ENCODE measurements at regions not wholly inside any gene's neighbourhood (a gene's known extent, or its start where the extent isn't known, plus 50 kb on each side); places are given as distances from the start of the nearest gene placed in this dataset.

GRCh38 chr6:55011034-55011433 lies 163.3 kb upstream of the HCRTR2 start:
- Histone ChIP-seq H3K23ac (ENCODE audit: insufficient read length, low read depth, low read length) (no peak overlapping the region), H3K18ac (ENCODE audit: insufficient read length, low read depth, low read length) (no peak overlapping the region), H2BK5ac (ENCODE audit: insufficient read length, low read length) (no peak overlapping the region), H3K56ac (ENCODE audit: insufficient read length, low read depth, low read length) (no peak overlapping the region), H4K5ac (ENCODE audit: insufficient read length, low read depth, low read length) (no peak overlapping the region), H3K4me2 (ENCODE audit: insufficient read depth, insufficient read length, low read length) (no peak overlapping the region), H3K79me1 (ENCODE audit: insufficient read depth, low read depth, low read length, poor library complexity, severe bottlenecking) (no peaks in the 10 kb centered on the region), H3K4me1 (ENCODE audit: insufficient read depth, low read length) (no peaks in the 10 kb centered on the region), H2AK5ac (ENCODE audit: insufficient read length, low read length) (no peak overlapping the region), H3K9me3 (ENCODE audit: control insufficient read depth, low read depth, low read length) (no peaks in the 10 kb centered on the region), H3K14ac (ENCODE audit: insufficient read depth, low read length) (no peak overlapping the region), H2BK12ac (ENCODE audit: insufficient read length, low read depth, low read length) (no peak overlapping the region), H3K79me2 (ENCODE audit: insufficient read depth, low read length) (no peaks in the 10 kb centered on the region), H3K4ac (ENCODE audit: low read depth, low read length) (no peak overlapping the region), H3K27me3 (ENCODE audit: insufficient read depth, low read length) (no peaks in the 10 kb centered on the region), H2BK15ac (ENCODE audit: low read depth, low read length) (no peak overlapping the region), H3K9ac (ENCODE audit: extremely low read depth, insufficient read length, low read length) (no peak overlapping the region), H2AFZ (ENCODE audit: low read length) (no peak overlapping the region), H3K23me2 (ENCODE audit: insufficient read length, low read depth, low read length, poor library complexity, severe bottlenecking) (no peaks in the 10 kb centered on the region), H4K20me1 (ENCODE audit: control insufficient read depth, insufficient read depth, insufficient read length) (no peaks in the 10 kb centered on the region), H4K91ac (ENCODE audit: insufficient read length, low read depth, low read length) (no peak overlapping the region), H2BK20ac (ENCODE audit: low read depth, low read length, poor library complexity, severe bottlenecking) (no peak overlapping the region), H4K8ac (replicated peaks; ENCODE audit: insufficient read length, low read depth, low read length) (no peak overlapping the region), H3K27ac (ENCODE audit: insufficient read length, low read depth, low read length) (no peak overlapping the region), H3T11ph (ENCODE audit: low read length) (no peak overlapping the region), H2BK120ac (ENCODE audit: low read depth, low read length, poor library complexity, severe bottlenecking) (no peak overlapping the region)
- no peaks in the 10 kb centered on the region for H3K36me3 Mint-ChIP-seq (ENCODE audit: insufficient read depth in 1 of 3, low read depth in 3 of 3)
- whole genome bisulfite sequencing (ENCODE audit: extremely low coverage, insufficient read length, low lambda C conversion rate): no CpG with 5 or more reads among the region's 3 CpGs
- TF ChIP-seq CTCF (conservative IDR thresholded peaks at IDR 0.05): peak; percentile 53
- peaks cover 3 to 4% of the 10 kb centered on the region in 2 experiments for H3K4me1 Mint-ChIP-seq
- no peaks in the 10 kb centered on the region for H3K27me3 Mint-ChIP-seq (ENCODE audit: low read depth)
- H3K9me3 Mint-ChIP-seq: peaks cover 1 to 3% of the 10 kb centered on the region in 2 experiments; a peak in 1 of 5 replicates
- no peak for DNase-seq
- no peak overlapping the region for H3K27ac Mint-ChIP-seq
- no peak overlapping the region for H3K4me3 Mint-ChIP-seq
